ENCODE measurements at regions not wholly inside any gene's neighbourhood (a gene's known extent, or its start where the extent isn't known, plus 50 kb on each side); places are given as distances from the start of the nearest gene placed in this dataset.
"Not testable (repeated sequence)": the region's sequence is repeated elsewhere in the genome, so short reads cannot be mapped to it uniquely, and the experiment has no call there.

DNA sequence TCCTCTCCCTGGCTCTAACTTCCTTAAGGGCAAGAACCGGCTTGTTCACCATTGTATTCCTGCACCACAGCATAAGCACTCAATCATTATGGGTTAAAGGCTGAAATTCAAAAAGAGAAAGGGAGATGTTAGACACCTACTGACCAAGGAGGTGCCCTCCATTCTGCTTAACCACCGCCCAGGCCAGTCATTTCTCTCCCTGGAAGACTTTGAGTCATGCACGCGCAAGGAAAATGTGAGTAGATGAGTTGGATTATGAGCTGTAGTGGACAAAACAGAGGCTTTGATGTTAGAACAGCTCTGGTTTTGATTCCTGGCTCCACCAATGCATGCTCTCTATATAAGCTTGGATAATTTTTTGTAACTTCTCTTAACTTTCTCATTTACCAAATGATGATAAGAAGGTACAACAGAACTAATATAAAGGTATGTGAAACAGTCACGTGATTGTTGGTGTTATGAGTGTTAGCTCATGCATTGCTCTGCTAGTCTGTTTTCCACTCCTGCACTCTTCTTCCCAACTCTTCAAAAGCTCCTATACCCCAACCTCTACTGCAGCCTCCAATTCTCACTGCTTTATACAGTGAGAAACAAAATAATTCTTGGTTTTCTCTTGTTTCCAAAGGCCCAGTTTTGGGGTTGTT lies 148.4 kb upstream of the ATP11B start:
- Histone ChIP-seq H3K9me3 (ENCODE audit: control insufficient read depth, insufficient read depth, low read length) (no peaks in the 10 kb centered on the region), H3K4me3 (ENCODE audit: low read depth, low read length) (no peak overlapping the region), H3K36me3 (ENCODE audit: control insufficient read depth, insufficient read depth, low read length) (no peaks in the 10 kb centered on the region), H3K9ac (ENCODE audit: low read depth, low read length) (no peak overlapping the region), H3K4me1 (ENCODE audit: control insufficient read depth, insufficient read depth, low read length) (no peaks in the 10 kb centered on the region), H3K27me3 (ENCODE audit: control insufficient read depth, insufficient read depth, low read length) (peaks cover 2% of the 10 kb centered on the region)

DNA sequence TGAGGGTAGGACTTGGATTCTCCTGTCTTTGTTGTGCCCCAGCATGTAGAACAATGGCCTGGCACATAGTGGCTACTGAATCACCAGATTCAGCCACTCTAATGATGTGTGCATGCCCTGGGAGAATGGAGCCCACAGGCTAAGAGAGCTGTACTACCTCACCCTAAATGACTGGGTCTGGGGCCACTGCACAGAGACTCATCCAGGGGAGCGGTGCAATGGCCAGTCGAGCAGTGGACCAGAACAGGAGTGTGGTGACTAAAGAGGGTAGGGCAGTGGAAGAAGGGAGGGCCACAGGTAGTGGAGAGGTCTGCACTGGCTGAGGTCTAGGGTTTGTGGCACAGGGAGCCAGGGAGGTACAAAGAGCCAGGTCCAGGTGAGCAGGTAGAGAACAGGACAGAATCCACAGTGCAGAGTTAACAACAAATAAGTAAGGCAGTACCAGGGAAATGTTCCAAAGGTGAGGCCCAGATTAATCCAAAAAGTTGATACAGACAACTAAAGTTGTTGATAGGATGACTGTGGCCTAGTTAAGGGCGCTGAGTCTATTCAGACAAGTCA lies 142.7 kb upstream of the ATP11B start:
- H3K27me3 ChIP-seq (ENCODE audit: control insufficient read depth, insufficient read depth, low read length), result peaks cover 2% of the 10 kb centered on the region
- H3K4me3 ChIP-seq (ENCODE audit: low read depth, low read length), result no peak overlapping the region
- no peaks in the 10 kb centered on the region for H3K4me1 ChIP-seq (ENCODE audit: control insufficient read depth, insufficient read depth, low read length)
- no peaks in the 10 kb centered on the region for H3K9me3 ChIP-seq (ENCODE audit: control insufficient read depth, insufficient read depth, low read length)
- H3K9ac ChIP-seq (ENCODE audit: low read depth, low read length), result no peak overlapping the region
- H3K36me3 ChIP-seq (ENCODE audit: control insufficient read depth, insufficient read depth, low read length), result no peaks in the 10 kb centered on the region

DNA sequence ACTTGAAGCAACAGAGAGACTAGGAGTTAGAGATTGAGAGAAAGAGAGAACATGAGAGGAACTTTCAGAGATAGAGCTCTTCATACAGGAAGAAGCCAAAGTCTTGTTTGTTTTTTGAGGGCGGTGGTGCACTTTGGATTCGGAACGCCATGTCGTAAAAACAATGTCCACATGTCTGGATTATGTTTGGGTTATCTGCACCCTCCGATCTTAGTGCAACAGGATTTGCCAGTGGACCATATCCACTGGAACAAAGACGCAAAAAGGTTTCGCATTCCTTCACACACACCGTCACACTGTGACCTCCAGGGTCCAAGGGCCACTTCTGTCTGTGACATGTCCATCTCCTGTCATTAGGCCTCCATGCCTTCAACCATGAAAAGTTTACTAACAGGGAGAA lies 141.8 kb upstream of the ATP11B start:
- Histone ChIP-seq H3K9ac (ENCODE audit: low read depth, low read length) (no peak overlapping the region), H3K9me3 (ENCODE audit: control insufficient read depth, insufficient read depth, low read length) (no peaks in the 10 kb centered on the region), H3K4me3 (ENCODE audit: low read depth, low read length) (no peak overlapping the region), H3K27me3 (ENCODE audit: control insufficient read depth, insufficient read depth, low read length) (peaks cover 2% of the 10 kb centered on the region), H3K36me3 (ENCODE audit: control insufficient read depth, insufficient read depth, low read length) (no peaks in the 10 kb centered on the region), H3K4me1 (ENCODE audit: control insufficient read depth, insufficient read depth, low read length) (no peaks in the 10 kb centered on the region)

DNA sequence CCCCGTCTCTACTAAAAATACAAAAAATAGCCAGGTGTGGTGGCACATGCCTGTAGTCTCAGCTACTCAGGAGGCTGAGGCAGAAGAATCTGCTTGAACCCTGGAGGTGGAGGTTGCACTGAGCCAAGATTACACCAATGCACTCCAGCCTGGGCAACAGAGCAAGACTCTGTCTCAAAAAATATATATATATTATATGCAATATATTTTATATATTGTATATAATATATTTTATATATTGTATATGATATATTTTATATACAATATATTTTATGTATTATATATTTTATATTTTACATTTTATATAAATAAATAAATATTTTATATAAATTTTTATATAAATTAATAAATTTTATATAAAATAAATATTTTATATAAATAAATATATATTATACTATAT lies 140.2 kb upstream of the ATP11B start:
- not testable (repeated sequence) for H3K36me3 ChIP-seq (ENCODE audit: control insufficient read depth, insufficient read depth, low read length); H3K9me3 ChIP-seq (ENCODE audit: control insufficient read depth, insufficient read depth, low read length); H3K4me3 ChIP-seq (ENCODE audit: low read depth, low read length); H3K27me3 ChIP-seq (ENCODE audit: control insufficient read depth, insufficient read depth, low read length); H3K4me1 ChIP-seq (ENCODE audit: control insufficient read depth, insufficient read depth, low read length); H3K9ac ChIP-seq (ENCODE audit: low read depth, low read length)

DNA sequence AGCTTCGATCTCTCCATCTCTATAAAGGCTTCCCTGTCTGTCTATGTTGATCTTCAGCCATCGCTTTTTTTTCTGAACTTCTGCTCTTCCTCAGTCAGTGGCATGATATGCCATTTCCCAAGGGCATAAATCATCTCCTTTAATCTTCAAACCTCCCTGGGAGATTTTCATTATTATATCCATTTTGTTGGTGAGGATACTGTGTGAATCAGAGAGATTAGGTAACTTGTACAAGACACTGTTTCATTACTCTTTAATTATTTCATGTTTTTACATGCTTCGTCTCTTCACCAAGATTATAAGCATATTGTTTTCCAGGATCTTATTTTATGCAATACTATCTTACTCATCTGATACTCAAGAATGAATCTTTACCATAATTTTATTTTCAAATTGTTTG lies 124.8 kb upstream of the ATP11B start:
- Histone ChIP-seq H3K9me3 (ENCODE audit: control insufficient read depth, insufficient read depth, low read length) (no peaks in the 10 kb centered on the region), H3K4me1 (ENCODE audit: control insufficient read depth, insufficient read depth, low read length) (no peaks in the 10 kb centered on the region), H3K4me3 (ENCODE audit: low read depth, low read length) (no peak overlapping the region), H3K9ac (ENCODE audit: low read depth, low read length) (no peak overlapping the region), H3K27me3 (ENCODE audit: control insufficient read depth, insufficient read depth, low read length) (no peaks in the 10 kb centered on the region), H3K36me3 (ENCODE audit: control insufficient read depth, insufficient read depth, low read length) (no peaks in the 10 kb centered on the region)

DNA sequence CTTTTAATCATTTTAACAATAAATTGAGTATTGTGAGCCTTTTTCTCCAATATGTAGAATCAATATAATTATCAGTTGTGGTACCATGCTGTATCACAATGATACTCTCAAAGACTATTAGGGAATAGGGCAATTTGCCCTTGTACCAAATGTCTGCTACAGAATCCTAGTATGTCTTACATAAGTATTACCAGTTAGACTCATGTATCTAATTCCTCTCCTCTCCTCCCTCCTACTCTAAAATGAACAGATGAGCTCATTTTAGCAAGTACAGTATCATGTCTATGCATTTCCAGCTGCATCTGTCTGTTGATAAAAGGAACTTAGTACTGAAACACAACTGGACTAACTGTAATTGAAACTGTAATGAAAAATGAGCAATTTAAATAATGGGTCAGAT lies 124.3 kb upstream of the ATP11B start:
- H3K9ac ChIP-seq (ENCODE audit: low read depth, low read length), result no peak overlapping the region
- H3K4me1 ChIP-seq (ENCODE audit: control insufficient read depth, insufficient read depth, low read length), result no peaks in the 10 kb centered on the region
- no peak overlapping the region for H3K4me3 ChIP-seq (ENCODE audit: low read depth, low read length)
- no peaks in the 10 kb centered on the region for H3K36me3 ChIP-seq (ENCODE audit: control insufficient read depth, insufficient read depth, low read length)
- no peaks in the 10 kb centered on the region for H3K9me3 ChIP-seq (ENCODE audit: control insufficient read depth, insufficient read depth, low read length)
- H3K27me3 ChIP-seq (ENCODE audit: control insufficient read depth, insufficient read depth, low read length), result no peaks in the 10 kb centered on the region

DNA sequence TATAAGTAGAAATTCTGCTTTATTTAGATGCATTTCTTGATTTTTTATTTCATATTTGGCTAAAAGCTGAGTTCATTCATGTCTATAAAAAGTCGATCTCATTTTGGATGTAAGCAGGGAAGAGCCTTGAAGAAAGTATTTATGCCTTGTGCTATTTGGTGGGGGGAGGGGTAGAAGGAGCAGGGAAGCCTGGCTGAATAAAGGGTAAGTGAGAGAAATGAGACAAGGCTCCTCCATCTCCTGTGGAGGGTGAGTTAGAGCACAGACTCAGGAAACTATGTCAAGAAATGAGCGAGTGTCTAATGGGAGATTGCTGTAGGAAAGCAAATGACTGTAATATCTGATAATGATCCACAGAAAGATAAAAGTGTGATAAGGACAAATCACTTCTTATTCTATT lies 121.8 kb upstream of the ATP11B start:
- Histone ChIP-seq H3K9ac (ENCODE audit: low read depth, low read length) (no peak overlapping the region), H3K27me3 (ENCODE audit: control insufficient read depth, insufficient read depth, low read length) (no peaks in the 10 kb centered on the region), H3K36me3 (ENCODE audit: control insufficient read depth, insufficient read depth, low read length) (no peaks in the 10 kb centered on the region), H3K9me3 (ENCODE audit: control insufficient read depth, insufficient read depth, low read length) (no peaks in the 10 kb centered on the region), H3K4me1 (ENCODE audit: control insufficient read depth, insufficient read depth, low read length) (no peaks in the 10 kb centered on the region), H3K4me3 (ENCODE audit: low read depth, low read length) (no peak overlapping the region)

DNA sequence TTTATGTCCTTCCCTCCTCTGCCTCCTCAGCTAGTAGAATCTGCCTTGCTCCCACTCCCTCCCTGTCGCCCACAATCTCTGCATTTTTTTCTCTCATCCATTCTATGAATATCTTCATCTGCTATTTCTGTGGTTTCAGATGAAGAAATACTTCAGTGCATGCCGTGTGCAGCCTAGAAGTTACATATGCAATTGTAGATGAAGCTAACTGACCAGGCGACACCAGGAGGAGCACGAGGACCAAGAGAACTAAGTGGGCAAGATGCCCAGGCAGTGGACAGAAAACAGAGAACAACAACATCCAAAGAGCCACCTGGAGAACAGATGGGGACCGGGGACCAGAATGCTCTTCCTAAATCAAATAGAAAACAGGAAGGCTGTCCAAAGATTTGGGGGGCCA lies 121.4 kb upstream of the ATP11B start:
- no peaks in the 10 kb centered on the region for H3K9me3 ChIP-seq (ENCODE audit: control insufficient read depth, insufficient read depth, low read length)
- no peak overlapping the region for H3K4me3 ChIP-seq (ENCODE audit: low read depth, low read length)
- no peak overlapping the region for H3K9ac ChIP-seq (ENCODE audit: low read depth, low read length)
- H3K4me1 ChIP-seq (ENCODE audit: control insufficient read depth, insufficient read depth, low read length), result no peaks in the 10 kb centered on the region
- no peaks in the 10 kb centered on the region for H3K36me3 ChIP-seq (ENCODE audit: control insufficient read depth, insufficient read depth, low read length)
- no peaks in the 10 kb centered on the region for H3K27me3 ChIP-seq (ENCODE audit: control insufficient read depth, insufficient read depth, low read length)

DNA sequence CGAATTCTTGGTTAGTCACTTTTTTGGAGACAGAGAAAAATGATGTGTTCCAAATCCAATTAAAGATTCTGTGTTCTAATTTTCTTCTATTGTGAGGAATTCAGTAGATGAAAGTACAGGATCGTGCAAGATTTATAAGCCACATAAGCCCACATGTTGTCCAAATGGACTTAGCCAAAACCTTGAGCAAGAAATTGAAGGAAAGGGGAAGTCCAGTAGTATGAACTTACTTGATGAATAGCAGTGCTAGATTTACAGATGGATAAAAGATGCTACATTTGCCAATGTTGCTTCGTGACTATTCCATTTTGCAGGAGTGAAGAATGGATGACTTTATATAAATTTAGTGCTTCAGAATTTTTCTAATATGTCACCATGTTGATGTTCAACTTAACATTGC lies 120.0 kb upstream of the ATP11B start:
- Histone ChIP-seq H3K9me3 (ENCODE audit: control insufficient read depth, insufficient read depth, low read length) (no peaks in the 10 kb centered on the region), H3K4me1 (ENCODE audit: control insufficient read depth, insufficient read depth, low read length) (no peaks in the 10 kb centered on the region), H3K4me3 (ENCODE audit: low read depth, low read length) (no peak overlapping the region), H3K9ac (ENCODE audit: low read depth, low read length) (no peak overlapping the region), H3K36me3 (ENCODE audit: control insufficient read depth, insufficient read depth, low read length) (no peaks in the 10 kb centered on the region), H3K27me3 (ENCODE audit: control insufficient read depth, insufficient read depth, low read length) (no peaks in the 10 kb centered on the region)

DNA sequence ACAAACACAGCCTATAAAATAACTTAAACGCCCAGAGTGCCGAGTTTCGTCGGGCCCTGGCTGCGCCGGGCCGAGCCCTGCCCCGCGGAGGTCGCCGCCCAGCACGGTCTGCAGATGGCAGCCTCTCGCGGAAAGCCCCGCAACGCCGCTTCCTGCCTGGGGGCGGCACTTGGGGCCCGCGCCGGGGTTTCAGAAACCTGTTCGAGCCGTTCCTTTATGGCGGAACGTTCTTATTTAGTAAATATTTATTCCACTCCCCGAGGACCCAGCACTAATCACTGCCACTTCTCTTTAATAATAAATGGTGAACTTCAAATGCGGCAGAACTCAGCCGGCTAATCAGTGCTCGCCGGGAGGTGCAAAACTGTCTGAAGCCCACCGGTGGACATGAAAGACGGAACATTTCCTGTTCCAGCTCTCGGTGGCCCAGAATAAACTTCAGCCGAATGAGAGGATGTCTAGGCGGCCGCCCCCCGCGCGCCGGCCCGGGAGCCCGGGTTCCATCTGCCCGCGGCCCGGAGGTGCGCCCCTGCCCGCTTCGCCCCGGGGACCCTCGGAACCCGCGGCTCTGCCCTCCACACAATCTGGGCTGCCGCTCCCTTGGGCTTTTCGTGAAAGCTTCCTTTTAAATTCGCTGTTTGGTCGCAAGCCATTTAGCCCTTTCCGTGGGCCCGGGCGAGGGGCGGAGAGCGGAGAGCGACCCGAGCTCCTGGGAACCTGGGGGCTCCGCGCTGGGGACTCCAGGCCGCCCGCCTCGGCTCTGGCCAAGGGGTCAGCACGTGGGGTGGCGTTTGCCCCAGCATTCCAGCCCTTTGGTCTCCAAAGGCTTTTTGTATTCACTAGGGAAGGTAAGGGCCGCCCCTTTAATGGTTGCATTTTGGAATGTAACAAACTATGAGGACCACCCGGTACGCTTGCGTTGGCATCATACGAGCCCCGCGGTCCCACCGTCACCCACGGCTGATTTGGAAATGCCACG lies 110.8 kb upstream of the ATP11B start:
- peaks cover 8% of the 10 kb centered on the region for H3K27me3 ChIP-seq (ENCODE audit: control insufficient read depth, insufficient read depth, low read length)
- H3K9ac ChIP-seq (ENCODE audit: low read depth, low read length), result no peak overlapping the region
- H3K4me1 ChIP-seq (ENCODE audit: control insufficient read depth, insufficient read depth, low read length), result no peaks in the 10 kb centered on the region
- H3K36me3 ChIP-seq (ENCODE audit: control insufficient read depth, insufficient read depth, low read length), result no peaks in the 10 kb centered on the region
- H3K4me3 ChIP-seq (ENCODE audit: low read depth, low read length), result peak overlapping the region; percentile 64
- H3K9me3 ChIP-seq (ENCODE audit: control insufficient read depth, insufficient read depth, low read length), result no peaks in the 10 kb centered on the region

DNA sequence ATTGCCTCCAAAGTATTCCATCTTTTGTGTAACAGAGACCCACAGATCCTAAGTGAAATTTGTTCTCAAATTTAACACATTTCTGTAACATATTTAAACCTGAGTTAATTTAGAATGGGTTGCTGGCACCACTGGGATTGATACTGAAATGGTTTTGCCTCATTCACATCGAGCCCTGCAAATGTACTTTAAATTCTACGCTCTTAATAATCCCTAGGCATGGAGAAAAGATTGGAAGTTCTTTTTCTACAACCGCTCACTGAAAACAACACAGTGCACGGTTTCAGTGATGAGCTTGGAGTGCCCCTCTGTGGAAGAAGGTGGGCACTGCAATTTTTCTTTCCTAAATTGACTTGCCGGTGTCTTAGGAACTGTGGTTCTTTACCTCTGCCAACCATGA lies 109.9 kb upstream of the ATP11B start:
- Histone ChIP-seq H3K9me3 (ENCODE audit: control insufficient read depth, insufficient read depth, low read length) (no peaks in the 10 kb centered on the region), H3K4me3 (ENCODE audit: low read depth, low read length) (peak overlapping the region; percentile 64), H3K27me3 (ENCODE audit: control insufficient read depth, insufficient read depth, low read length) (peaks cover 8% of the 10 kb centered on the region), H3K36me3 (ENCODE audit: control insufficient read depth, insufficient read depth, low read length) (no peaks in the 10 kb centered on the region), H3K9ac (ENCODE audit: low read depth, low read length) (no peak overlapping the region), H3K4me1 (ENCODE audit: control insufficient read depth, insufficient read depth, low read length) (no peaks in the 10 kb centered on the region)

DNA sequence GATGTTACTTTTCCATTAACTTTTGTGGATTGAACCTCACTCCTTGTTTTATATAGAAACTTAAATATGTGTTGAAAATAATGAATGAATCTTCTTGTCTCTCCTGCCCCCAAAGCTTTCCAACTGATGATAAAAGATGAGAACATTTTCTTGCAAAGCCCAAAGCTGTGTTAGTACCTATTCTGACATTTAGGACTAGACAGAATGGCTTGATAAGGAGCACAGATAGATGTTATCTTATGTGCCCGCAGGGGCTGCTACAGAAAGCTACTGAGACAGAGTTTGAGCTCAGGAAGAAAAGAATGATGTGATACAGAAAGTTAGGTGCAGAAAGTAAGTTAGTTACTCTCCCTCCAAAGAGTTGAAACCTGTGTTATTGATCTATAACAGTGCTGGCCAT lies 109.4 kb upstream of the ATP11B start:
- H3K9ac ChIP-seq (ENCODE audit: low read depth, low read length), result no peak overlapping the region
- no peak overlapping the region for H3K4me3 ChIP-seq (ENCODE audit: low read depth, low read length)
- H3K27me3 ChIP-seq (ENCODE audit: control insufficient read depth, insufficient read depth, low read length), result peaks cover 8% of the 10 kb centered on the region
- H3K36me3 ChIP-seq (ENCODE audit: control insufficient read depth, insufficient read depth, low read length), result no peaks in the 10 kb centered on the region
- H3K4me1 ChIP-seq (ENCODE audit: control insufficient read depth, insufficient read depth, low read length), result no peaks in the 10 kb centered on the region
- no peaks in the 10 kb centered on the region for H3K9me3 ChIP-seq (ENCODE audit: control insufficient read depth, insufficient read depth, low read length)
